ENCODE measurements at regions not wholly inside any gene's neighbourhood (a gene's known extent, or its start where the extent isn't known, plus 50 kb on each side); places are given as distances from the start of the nearest gene placed in this dataset.

DNA sequence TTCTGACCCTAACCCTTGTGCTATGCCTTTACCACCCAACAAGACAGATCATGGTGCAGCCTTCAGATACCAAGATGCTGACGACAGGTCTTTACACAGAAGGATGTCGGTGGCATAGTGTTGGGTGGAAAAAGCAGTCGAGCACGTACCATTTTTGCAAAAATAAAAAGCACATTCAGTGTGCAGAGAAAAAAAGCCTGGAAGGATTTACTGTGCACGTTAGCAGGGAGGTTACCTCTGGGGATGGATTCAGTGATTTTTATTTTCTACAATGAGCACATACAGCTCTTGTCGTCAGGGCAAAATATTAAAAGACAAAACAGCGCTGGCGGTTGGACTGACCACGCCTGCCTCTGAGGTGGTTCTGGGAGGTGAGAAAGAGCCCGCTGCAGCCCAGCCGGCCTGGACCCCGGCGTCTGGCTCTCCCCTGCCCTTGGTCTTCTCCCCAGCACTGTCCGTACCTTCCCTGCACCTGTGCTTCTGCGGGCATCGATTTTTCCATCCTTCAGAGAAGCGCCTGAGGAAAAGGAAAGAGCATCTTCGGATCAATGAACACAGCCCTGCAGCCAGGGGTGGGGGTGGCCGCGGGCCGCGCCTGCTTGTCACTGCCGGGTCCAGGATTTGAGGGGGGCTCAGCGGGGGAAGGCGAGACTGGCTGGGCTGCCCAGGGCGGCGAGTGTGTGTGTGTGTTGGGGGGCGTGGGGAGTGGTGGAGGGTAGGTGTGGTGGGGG, 200.0 kb upstream of the IER5L start:
- no peak for DNase-seq

DNA sequence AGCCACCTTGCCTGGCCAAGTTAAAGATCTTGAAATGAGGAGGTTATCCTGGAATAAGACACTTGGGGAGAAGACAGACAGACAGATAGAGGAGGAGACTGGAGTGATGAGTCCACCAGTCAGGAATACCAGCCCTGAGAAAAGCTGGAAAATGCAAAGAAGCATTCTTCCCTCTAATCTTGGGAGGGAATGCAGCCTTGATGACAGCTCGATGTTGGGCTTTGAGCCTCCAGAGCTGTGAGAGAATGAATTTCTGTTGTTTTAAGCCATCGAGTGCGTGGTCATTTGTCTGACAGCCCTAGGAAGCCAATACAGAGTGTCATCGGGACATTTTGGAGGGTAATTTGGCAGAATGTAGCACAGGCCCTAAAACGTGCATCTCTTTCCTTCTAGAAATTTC, 199.1 kb upstream of the IER5L start:
- no peak for DNase-seq

GRCh38 chr9:129375845-129376244, 197.8 kb upstream of the IER5L start:
- no peak for DNase-seq

DNA sequence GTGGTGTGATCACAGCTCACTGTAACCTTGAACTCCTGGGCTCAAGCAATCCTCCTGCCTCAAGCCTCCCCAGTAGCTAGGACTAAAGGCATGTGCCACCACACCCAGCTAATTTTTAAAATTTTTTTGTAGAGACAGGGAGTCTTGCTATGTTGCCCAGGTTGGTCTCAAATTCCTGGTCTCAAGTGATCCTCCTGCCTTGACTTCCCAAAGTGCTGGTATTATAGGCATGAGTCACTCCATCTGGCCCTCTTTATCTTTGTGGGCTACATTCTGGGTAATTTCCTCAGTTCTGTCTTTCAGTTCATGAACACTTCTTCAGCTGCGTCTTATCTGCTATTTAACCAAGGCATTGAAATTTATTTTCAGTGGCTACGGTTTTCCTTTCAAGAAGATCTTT, 196.6 kb upstream of the IER5L start:
- DNase-seq, result no peak

DNA sequence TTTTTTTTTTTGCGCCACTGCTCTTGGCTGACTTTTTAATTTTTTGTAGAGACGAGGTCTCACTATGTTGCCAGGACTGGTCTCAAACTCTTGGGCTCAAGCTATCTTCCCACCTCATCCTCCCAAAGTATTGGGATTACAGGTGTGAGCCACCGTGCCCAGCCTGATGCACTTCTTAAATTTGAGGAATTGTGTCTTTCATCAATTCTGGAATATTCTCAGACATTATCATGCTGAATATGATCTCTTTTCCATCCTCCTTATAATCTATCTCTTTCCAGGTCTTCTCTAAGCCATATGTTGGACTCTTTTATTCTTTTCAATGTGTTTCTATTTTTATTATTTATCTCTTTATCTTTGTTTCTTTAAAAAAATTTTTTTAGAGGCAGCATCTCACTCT, 196.2 kb upstream of the IER5L start:
- DNase-seq, result no peak

GRCh38 chr9:129373361-129373760, 195.3 kb upstream of the IER5L start:
- no peak for DNase-seq

DNA sequence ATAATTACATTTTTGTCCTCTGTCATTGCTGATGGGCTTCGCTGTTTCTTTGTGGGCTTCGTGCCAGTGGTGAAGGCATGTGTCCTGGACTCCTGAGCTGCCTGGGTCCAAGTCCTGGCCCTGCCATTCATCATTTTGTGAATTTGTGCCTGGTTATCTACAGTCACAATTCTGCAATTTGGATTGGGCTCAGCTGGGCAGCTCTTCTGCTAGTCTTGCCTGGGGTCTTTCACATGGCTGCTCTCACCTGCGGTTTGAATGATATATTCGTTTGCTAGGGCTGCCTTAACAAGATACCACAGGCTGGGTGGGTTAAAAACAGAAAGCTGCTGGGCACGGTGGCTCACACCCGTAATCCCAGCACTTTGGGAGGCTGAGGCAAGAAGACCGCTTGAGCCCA, 192.7 kb upstream of the IER5L start:
- DNase-seq, result no peak

DNA sequence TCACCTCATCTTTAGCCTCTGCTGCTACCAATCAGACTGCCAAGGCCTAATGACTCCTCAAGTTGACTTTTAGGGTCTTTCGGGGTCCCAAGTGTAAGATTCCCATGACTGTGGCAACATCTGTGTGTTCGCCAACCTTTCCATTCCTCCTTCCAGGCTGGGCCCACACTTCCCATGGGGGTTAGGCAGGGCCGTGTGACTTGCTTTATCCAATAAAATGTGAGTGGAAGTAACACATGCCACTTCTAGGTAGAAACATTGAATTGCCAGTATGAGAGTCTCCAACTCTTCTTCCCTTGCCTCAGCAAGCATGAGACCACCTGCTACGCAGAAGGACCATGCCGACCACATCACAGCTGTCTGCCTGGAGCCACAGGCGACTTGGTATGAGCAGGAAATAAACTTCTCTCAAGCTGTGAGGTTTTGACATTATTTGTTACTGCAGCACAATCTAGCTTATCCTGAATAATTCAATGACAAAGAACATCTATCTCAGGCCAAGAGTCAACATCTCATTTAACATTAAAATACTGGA, 190.4 kb upstream of the IER5L start:
- DNase-seq, result no peak

GRCh38 chr9:129367287-129367686, 189.2 kb upstream of the IER5L start:
- no peak for DNase-seq

- no peak for DNase-seq
Measured at GRCh38 chr9:129365196-129365595, 187.1 kb upstream of the IER5L start.

- no peak for DNase-seq
Measured at GRCh38 chr9:129363216-129363873, 185.3 kb upstream of the IER5L start.

GRCh38 chr9:129362287-129363000, 184.4 kb upstream of the IER5L start:
- no peak for DNase-seq

GRCh38 chr9:129361196-129361595, 183.1 kb upstream of the IER5L start:
- DNase-seq, result no peak

- DNase-seq, result no peak
Measured at GRCh38 chr9:129359916-129360536, 182.0 kb upstream of the IER5L start.

- DNase-seq, result no peak
Measured at GRCh38 chr9:129359162-129359811, 181.2 kb upstream of the IER5L start.

GRCh38 chr9:129358621-129359154, 180.6 kb upstream of the IER5L start:
- no peak for DNase-seq

- no peak for DNase-seq
Measured at GRCh38 chr9:129357773-129358245, 179.7 kb upstream of the IER5L start.

GRCh38 chr9:129356871-129357772, 179.1 kb upstream of the IER5L start:
- no peak for DNase-seq

DNA sequence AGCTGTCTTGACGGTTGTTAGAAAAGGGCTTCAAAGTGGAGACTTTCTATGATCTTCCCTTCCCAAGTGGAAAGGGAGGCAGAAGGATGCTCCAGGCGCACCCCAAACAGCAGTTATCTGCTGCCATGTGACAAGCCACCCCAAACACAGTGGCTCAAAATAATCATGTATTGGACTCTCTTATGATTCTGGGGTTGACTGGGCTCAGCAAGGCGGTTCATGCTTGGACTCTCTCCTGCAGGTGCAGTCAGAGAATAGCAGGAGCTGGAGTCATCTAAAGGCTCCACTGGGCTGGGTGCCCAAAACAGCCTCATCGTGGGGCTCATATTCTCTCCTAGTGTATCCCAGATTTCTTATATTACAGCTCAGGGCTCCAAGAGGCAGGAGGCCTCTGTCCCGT, 177.6 kb upstream of the IER5L start:
- DNase-seq, result no peak

GRCh38 chr9:129354498-129354897, 176.4 kb upstream of the IER5L start:
- no peak for DNase-seq

DNA sequence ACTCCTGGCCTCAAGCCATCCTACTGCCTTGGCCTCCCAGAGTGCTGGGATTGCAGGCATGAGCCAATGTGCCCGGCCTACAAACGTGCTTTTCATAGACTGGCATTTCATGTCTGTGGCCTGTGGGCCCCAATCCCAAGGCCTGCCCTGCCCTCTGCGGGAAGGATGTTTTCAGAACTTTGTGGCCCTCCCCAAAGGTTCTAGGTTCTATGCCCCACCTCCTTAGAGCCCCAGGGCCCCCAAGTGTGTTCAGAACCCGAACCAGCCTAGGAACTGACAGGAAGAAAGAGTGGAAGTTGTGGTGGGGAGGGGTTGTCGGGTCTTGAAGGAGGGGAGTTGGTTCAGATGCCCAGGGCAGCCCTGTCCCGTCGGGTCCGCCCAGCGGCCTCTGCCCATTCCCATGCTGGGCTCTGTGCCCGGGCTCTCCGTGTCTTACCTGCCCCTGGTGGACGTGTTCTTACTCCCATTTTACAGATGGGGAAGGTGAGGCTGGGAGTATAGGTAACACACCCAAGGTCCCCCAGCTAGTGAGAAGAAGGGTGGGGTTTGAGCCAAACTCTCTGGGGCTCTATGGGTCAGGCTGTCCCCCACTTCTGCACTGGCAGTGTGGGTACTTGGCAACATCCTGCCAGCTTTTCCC, 175.8 kb upstream of the IER5L start:
- no peak for DNase-seq

Measured in stimulated activated CD4-positive, alpha-beta T cell treated with anti-CD3 and anti-CD28 coated beads, Interleukin-2, amount 100 ng/mL, for 24 hours (primary cell).